Kidney (tissue), 13 donors: ENCODE measurements at regions not wholly inside any gene's neighbourhood (a gene's known extent, or its start where the extent isn't known, plus 50 kb on each side); places are given as distances from the start of the nearest gene placed in this dataset.
"Not testable (repeated sequence)": the region's sequence is repeated elsewhere in the genome, so short reads cannot be mapped to it uniquely, and the experiment has no call there.

Experiments used
- DNase-seq, 5 donors: peaks; one replicate each; pipeline ENCODE4 v3.0.0-alpha.2; 2013 to 2020
- FAIRE-seq: peaks from 2 replicates; lab custom pipeline; 2012; peaks lifted over from hg19 to GRCh38; lab: Jason Lieb, UNC
- H3K27ac ChIP-seq, 2 donors: one replicate each; pipeline ENCODE4 v1.7.0; 2013; ENCODE audit warnings: low read depth in 2 of 2, low read length in 2 of 2, inconsistent platforms in 1 of 2
- H3K27me3 ChIP-seq: one replicate; pipeline ENCODE4 v1.7.1; 2013; ENCODE audit warnings: low read length, inconsistent platforms; ENCODE audit not compliant: control insufficient read depth, insufficient read depth
- H3K36me3 ChIP-seq, 3 donors: one replicate each; pipeline versions ENCODE4 v1.7.0 to v1.7.1; 2013; ENCODE audit warnings: low read length in 3 of 3, control low read depth in 1 of 3, inconsistent platforms in 1 of 3; ENCODE audit not compliant: insufficient read depth in 3 of 3, control insufficient read depth in 2 of 3
- H3K4me1 ChIP-seq, 3 donors: one replicate each; pipeline versions ENCODE4 v1.7.0 to v1.7.1; 2013; ENCODE audit warnings: low read length in 3 of 3, inconsistent platforms in 1 of 3, low read depth in 1 of 3; ENCODE audit not compliant: control insufficient read depth in 2 of 3, insufficient read depth in 2 of 3
- H3K4me3 ChIP-seq, 3 donors: one replicate each; pipeline versions ENCODE4 v1.7.0 to v1.8.1; 2013; ENCODE audit warnings: low read length in 3 of 3, control low read depth in 1 of 3, inconsistent platforms in 1 of 3
- H3K9ac ChIP-seq, 3 donors: one replicate each; pipeline versions ENCODE4 v1.7.0 to v1.7.1; 2013; ENCODE audit warnings: low read length in 3 of 3, control low read depth in 1 of 3, inconsistent platforms in 1 of 3
- H3K9me3 ChIP-seq, 3 donors: one replicate each; pipeline versions ENCODE4 v1.7.0 to v1.7.1; 2013; ENCODE audit warnings: low read length in 3 of 3, control low read depth in 1 of 3, inconsistent platforms in 1 of 3; ENCODE audit not compliant: control insufficient read depth in 2 of 3, insufficient read depth in 1 of 3
- CTCF ChIP-seq: IDR thresholded peaks from 3 replicates; pipeline ENCODE4 v1.5.1; 2012; ENCODE audit warnings: mild to moderate bottlenecking, moderate library complexity, borderline replicate concordance; ENCODE audit not compliant: insufficient read depth; ENCODE audit errors: extremely low read depth
- intact Hi-C: fragments of 100-400 bp; cut with DNase I; formaldehyde crosslinking; loops from one replicate; pipeline ENCODE4 v1.11.1; 2022
- donor health status: control.
- donor health status: control.
- donor health status: control.
- donor health status: control.
- donor health status: control.
- donor health status: DM: yes; HTN: yes; CAD: no.
- donor health status: Normal renal cell carcinoma (clear cell type).

- no peak overlapping the region for H3K9ac ChIP-seq
- no peaks in the 10 kb centered on the region for H3K4me1 ChIP-seq
- H3K36me3 ChIP-seq, result no peaks in the 10 kb centered on the region
- no peaks in the 10 kb centered on the region for H3K27me3 ChIP-seq
- DNase-seq (no peak), FAIRE-seq (no peak)
- H3K27ac ChIP-seq, result no peak overlapping the region
- H3K9me3 ChIP-seq, result no peaks in the 10 kb centered on the region
- intact Hi-C loops, result no loop called here
- TF ChIP-seq CTCF, result no peak
- no peak overlapping the region for H3K4me3 ChIP-seq
These were observed 136.0 kb upstream of the PTPRG start for GRCh38 chr3:61425356-61425755.

GRCh38 chr3:61429106-61429505 is 132.3 kb upstream of the PTPRG start:
- H3K4me1 ChIP-seq, result no peaks in the 10 kb centered on the region
- no peaks in the 10 kb centered on the region for H3K9me3 ChIP-seq
- TF ChIP-seq CTCF, result no peak
- H3K9ac ChIP-seq, result no peak overlapping the region
- no peaks in the 10 kb centered on the region for H3K36me3 ChIP-seq
- no peak overlapping the region for H3K27ac ChIP-seq
- H3K27me3 ChIP-seq, result no peaks in the 10 kb centered on the region
- no peak overlapping the region for H3K4me3 ChIP-seq
- DNase-seq, result no peak
- intact Hi-C loops, result no loop called here
- no peak for FAIRE-seq

GRCh38 chr3:61434901-61435300 is 126.5 kb upstream of the PTPRG start:
- H3K27me3 ChIP-seq, DNase-seq, H3K36me3 ChIP-seq, H3K4me3 ChIP-seq, H3K9ac ChIP-seq, H3K27ac ChIP-seq, intact Hi-C loops, FAIRE-seq, H3K9me3 ChIP-seq, H3K4me1 ChIP-seq: not testable (repeated sequence)

GRCh38 chr3:61435361-61435760 is 126.0 kb upstream of the PTPRG start:
- FAIRE-seq, intact Hi-C loops, H3K36me3 ChIP-seq: not testable (repeated sequence)

More at GRCh38 chr3:61435361-61435760, 126.0 kb upstream of the PTPRG start:
- not testable (repeated sequence) for H3K9ac ChIP-seq, H3K4me1 ChIP-seq, H3K9me3 ChIP-seq, H3K27me3 ChIP-seq, H3K27ac ChIP-seq, DNase-seq, H3K4me3 ChIP-seq
